Loucy (cell line): ENCODE measurements at regions not wholly inside any gene's neighbourhood (a gene's known extent, or its start where the extent isn't known, plus 50 kb on each side); places are given as distances from the start of the nearest gene placed in this dataset.

Source experiments
- EZH2phosphoT487 ChIP-seq: fragments of 200-600 bp; IDR thresholded peaks from 2 replicates; pipeline ENCODE4 v1.6.1; 2018; ENCODE audit warnings: antibody characterized with exemption, mild to moderate bottlenecking, moderate library complexity, borderline replicate concordance
- TF ChIP-seq, protein P1 (sequence below): fragments of 200-600 bp; sonication (generic); conservative IDR thresholded peaks from 2 replicates; pipeline ENCODE4 v1.5.1; 2014; ENCODE audit warnings: mild to moderate bottlenecking, antibody characterized with exemption, low read length

GRCh38 chr3:113340785-113341184 lies 100.5 kb downstream of the CFAP44 start:
- TF ChIP-seq, protein P1, sequence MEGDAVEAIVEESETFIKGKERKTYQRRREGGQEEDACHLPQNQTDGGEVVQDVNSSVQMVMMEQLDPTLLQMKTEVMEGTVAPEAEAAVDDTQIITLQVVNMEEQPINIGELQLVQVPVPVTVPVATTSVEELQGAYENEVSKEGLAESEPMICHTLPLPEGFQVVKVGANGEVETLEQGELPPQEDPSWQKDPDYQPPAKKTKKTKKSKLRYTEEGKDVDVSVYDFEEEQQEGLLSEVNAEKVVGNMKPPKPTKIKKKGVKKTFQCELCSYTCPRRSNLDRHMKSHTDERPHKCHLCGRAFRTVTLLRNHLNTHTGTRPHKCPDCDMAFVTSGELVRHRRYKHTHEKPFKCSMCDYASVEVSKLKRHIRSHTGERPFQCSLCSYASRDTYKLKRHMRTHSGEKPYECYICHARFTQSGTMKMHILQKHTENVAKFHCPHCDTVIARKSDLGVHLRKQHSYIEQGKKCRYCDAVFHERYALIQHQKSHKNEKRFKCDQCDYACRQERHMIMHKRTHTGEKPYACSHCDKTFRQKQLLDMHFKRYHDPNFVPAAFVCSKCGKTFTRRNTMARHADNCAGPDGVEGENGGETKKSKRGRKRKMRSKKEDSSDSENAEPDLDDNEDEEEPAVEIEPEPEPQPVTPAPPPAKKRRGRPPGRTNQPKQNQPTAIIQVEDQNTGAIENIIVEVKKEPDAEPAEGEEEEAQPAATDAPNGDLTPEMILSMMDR, result no peak
- no peak for TF ChIP-seq EZH2phosphoT487
